ENCODE measurements at regions not wholly inside any gene's neighbourhood (a gene's known extent, or its start where the extent isn't known, plus 50 kb on each side); places are given as distances from the start of the nearest gene placed in this dataset.

DNA sequence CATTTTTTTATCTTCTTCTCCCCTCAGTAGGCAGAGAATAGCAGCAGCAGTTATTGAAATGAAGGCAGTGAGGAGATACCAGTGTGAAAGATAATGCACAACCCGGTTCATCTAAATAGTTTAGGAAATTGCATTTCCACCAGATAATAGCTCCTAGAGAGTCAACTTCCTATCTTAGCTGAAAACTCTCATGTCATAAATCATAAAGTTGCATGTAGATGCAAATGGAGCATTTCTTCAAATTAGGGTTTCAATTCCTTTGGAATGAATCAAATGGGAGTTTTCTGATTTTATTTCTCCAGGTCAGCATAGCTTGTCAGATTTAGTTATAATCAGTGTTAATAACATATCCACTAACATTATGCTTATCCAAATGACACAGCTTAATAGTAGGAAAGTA, 335.3 kb downstream of the CNTNAP4 start:
- DNase-seq (no peak), ATAC-seq (no peak)
- no peaks in the 10 kb centered on the region for H3K27me3 Mint-ChIP-seq (ENCODE audit: low read depth)
- CTCF ChIA-PET: no interaction called here
- POLR2A ChIA-PET: no interaction called here
- H3K4me1 Mint-ChIP-seq (ENCODE audit: low read depth): no peaks in the 10 kb centered on the region
- H3K36me3 Mint-ChIP-seq (ENCODE audit: low read depth): no peaks in the 10 kb centered on the region
- no peak overlapping the region for H3K27ac Mint-ChIP-seq
- peaks cover 3% of the 10 kb centered on the region for H3K9me3 Mint-ChIP-seq (ENCODE audit: insufficient read depth)
- no peak overlapping the region for H3K4me3 Mint-ChIP-seq

GRCh38 chr16:76614269-76614668, 337.1 kb downstream of the CNTNAP4 start:
- CTCF ChIA-PET: no interaction called here
- ATAC-seq: no peak

GRCh38 chr16:76622876-76623275, 345.7 kb downstream of the CNTNAP4 start:
- POLR2A ChIA-PET: no interaction called here
- Mint-ChIP-seq H3K27me3 (ENCODE audit: low read depth) (no peaks in the 10 kb centered on the region), H3K4me1 (ENCODE audit: low read depth) (no peaks in the 10 kb centered on the region), H3K27ac (no peak overlapping the region), H3K4me3 (no peak overlapping the region), H3K36me3 (ENCODE audit: low read depth) (no peaks in the 10 kb centered on the region), H3K9me3 (ENCODE audit: insufficient read depth) (no peaks in the 10 kb centered on the region)
- ATAC-seq (no peak), DNase-seq (no peak)
- CTCF ChIA-PET: no interaction called here

More at GRCh38 chr16:76614269-76614668, 337.1 kb downstream of the CNTNAP4 start:
- Mint-ChIP-seq H3K27ac (no peak overlapping the region), H3K36me3 (ENCODE audit: low read depth) (no peaks in the 10 kb centered on the region), H3K4me1 (ENCODE audit: low read depth) (no peaks in the 10 kb centered on the region), H3K27me3 (ENCODE audit: low read depth) (no peaks in the 10 kb centered on the region), H3K4me3 (no peak overlapping the region), H3K9me3 (ENCODE audit: insufficient read depth) (peaks cover 3% of the 10 kb centered on the region)
- POLR2A ChIA-PET: no interaction called here
- DNase-seq: no peak

- Mint-ChIP-seq H3K36me3 (ENCODE audit: low read depth) (no peaks in the 10 kb centered on the region), H3K9me3 (ENCODE audit: insufficient read depth) (peaks cover 18% of the 10 kb centered on the region), H3K27ac (no peak overlapping the region), H3K4me1 (ENCODE audit: low read depth) (no peaks in the 10 kb centered on the region), H3K27me3 (ENCODE audit: low read depth) (no peaks in the 10 kb centered on the region), H3K4me3 (no peak overlapping the region)
- ChIA-PET CTCF (no interaction called here), POLR2A (no interaction called here)
- DNase-seq (no peak), ATAC-seq (no peak)
Observed at GRCh38 chr16:76634847-76635697, 357.9 kb downstream of the CNTNAP4 start.

DNA sequence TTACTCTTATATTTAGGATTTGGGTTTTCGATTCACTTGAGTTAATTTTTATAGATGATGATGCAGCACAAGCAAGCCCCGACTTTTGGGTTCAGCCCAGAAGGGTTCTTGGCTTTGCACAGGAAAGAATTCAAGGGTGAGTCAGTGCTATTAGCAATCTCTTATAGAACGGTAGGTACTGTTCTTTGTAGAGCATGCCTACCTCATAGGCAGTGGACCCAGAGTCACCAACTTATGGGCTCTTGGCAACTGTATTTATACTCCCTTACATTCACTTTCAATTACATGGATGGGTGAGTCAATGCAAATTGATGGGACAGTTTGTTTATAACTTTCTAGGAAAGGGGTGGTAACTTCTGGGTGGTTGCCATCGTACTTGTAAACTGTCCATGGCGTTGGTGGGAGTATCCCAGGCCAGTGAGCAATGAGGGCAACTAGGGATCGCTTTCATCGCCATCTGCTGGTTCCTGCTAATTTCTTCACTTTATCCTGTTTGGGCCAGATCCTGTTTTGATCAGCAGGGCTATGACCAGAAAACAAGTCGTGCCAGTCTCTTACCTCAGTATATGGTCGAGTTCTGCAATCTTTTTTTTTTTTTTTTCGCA, 362.6 kb downstream of the CNTNAP4 start:
- POLR2A ChIA-PET: no interaction called here
- peaks cover 8% of the 10 kb centered on the region for H3K9me3 Mint-ChIP-seq (ENCODE audit: insufficient read depth)
- H3K36me3 Mint-ChIP-seq (ENCODE audit: low read depth): no peaks in the 10 kb centered on the region
- CTCF ChIA-PET: no interaction called here
- ATAC-seq: no peak
- no peaks in the 10 kb centered on the region for H3K27me3 Mint-ChIP-seq (ENCODE audit: low read depth)
- no peak for DNase-seq
- no peaks in the 10 kb centered on the region for H3K4me1 Mint-ChIP-seq (ENCODE audit: low read depth)
- H3K27ac Mint-ChIP-seq: no peak overlapping the region
- H3K4me3 Mint-ChIP-seq: no peak overlapping the region

GRCh38 chr16:76650582-76650981, 373.4 kb downstream of the CNTNAP4 start:
- CTCF ChIA-PET: no interaction called here
- no peak for ATAC-seq

DNA sequence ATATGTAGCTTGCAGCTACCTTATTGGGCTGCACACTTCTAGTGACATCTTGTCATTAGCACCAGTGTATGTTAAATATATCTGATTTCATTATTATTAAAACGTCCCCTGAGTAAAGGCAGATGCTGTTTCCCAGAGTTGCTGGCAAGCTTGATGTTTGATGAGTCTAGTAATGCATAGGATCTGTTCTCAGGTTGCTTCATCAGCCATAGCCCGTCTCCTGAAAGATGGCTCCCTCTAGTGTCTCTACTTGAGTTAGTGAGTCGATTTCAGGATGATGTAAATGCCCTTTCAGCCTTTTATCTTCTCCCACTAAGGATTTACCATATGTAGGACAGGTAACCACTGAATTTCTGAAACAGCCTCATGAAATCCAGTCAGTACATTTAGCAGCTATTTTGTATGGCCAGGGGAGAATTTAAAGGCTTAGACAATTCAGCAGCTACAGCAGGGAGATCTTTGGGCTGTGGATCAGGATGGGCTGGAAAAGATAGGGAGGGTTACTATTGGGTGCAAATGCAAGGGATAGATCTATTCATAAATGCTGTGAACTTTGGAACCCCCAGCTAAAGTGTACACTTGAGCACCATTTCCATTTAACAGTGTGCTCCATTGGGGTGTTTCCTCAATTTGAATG, 376.3 kb downstream of the CNTNAP4 start:
- Mint-ChIP-seq H3K9me3 (ENCODE audit: insufficient read depth) (no peaks in the 10 kb centered on the region), H3K27ac (no peak overlapping the region), H3K4me1 (ENCODE audit: low read depth) (no peaks in the 10 kb centered on the region), H3K4me3 (no peak overlapping the region), H3K27me3 (ENCODE audit: low read depth) (no peaks in the 10 kb centered on the region), H3K36me3 (ENCODE audit: low read depth) (no peaks in the 10 kb centered on the region)
- ChIA-PET POLR2A (no interaction called here), CTCF (interaction anchor here (1.0 kb wide), 1 partner anchor 14 kb away, joined by 3 read pairs; no protein-coding TSS in a partner anchor)
- no peak for DNase-seq
- no peak for ATAC-seq

More at GRCh38 chr16:76650582-76650981, 373.4 kb downstream of the CNTNAP4 start:
- no peak for DNase-seq
- Mint-ChIP-seq H3K4me3 (no peak overlapping the region), H3K36me3 (ENCODE audit: low read depth) (no peaks in the 10 kb centered on the region), H3K9me3 (ENCODE audit: insufficient read depth) (no peaks in the 10 kb centered on the region), H3K27me3 (ENCODE audit: low read depth) (no peaks in the 10 kb centered on the region), H3K27ac (no peak overlapping the region), H3K4me1 (ENCODE audit: low read depth) (no peaks in the 10 kb centered on the region)
- POLR2A ChIA-PET: no interaction called here

DNA sequence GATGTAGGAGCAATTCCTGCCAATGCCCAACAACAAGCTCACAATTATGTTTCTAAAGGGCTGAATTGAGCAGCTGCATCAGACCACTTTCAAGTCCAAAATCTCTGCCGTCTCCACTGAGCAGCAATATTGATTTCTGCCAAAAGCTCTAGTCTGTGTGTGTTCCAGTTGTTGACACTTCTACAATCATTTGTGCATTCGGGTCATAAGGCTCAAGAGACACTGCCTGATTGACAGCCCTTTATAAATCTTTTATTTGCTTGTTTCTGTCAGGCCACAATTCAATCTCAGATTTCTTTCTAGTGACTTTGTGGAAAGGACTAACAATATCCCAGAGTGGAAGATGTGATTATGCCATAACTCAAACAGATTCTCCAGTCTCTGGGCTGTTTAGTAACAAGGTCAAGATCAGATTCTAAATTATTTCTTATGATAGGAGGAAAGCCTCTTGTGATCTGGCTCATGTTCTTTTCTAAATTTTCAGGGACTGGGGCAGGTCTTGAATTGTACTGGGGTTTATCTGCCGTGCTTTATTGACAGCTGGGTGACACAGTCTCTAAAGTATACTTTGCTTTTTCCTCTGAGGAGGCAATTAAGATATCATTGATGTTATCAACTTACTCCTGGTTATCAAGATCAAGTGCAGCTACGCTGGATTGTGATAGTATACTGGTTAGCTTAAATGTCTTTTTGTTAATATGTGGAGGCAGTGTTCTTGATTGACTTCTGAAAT, 377.1 kb downstream of the CNTNAP4 start:
- no peaks in the 10 kb centered on the region for H3K4me1 Mint-ChIP-seq (ENCODE audit: low read depth)
- no peaks in the 10 kb centered on the region for H3K27me3 Mint-ChIP-seq (ENCODE audit: low read depth)
- H3K9me3 Mint-ChIP-seq (ENCODE audit: insufficient read depth): no peaks in the 10 kb centered on the region
- ChIA-PET CTCF (no interaction called here), POLR2A (no interaction called here)
- no peak for DNase-seq
- H3K27ac Mint-ChIP-seq: no peak overlapping the region
- H3K4me3 Mint-ChIP-seq: no peak overlapping the region
- no peak for ATAC-seq
- no peaks in the 10 kb centered on the region for H3K36me3 Mint-ChIP-seq (ENCODE audit: low read depth)

GRCh38 chr16:76656994-76657393, 379.8 kb downstream of the CNTNAP4 start:
- CTCF ChIA-PET: no interaction called here
- ATAC-seq: no peak

GRCh38 chr16:76661691-76662235, 384.6 kb downstream of the CNTNAP4 start:
- H3K27me3 Mint-ChIP-seq (ENCODE audit: low read depth): no peaks in the 10 kb centered on the region
- no peak for ATAC-seq
- ChIA-PET CTCF (no interaction called here), POLR2A (no interaction called here)
- DNase-seq: no peak
- no peaks in the 10 kb centered on the region for H3K4me1 Mint-ChIP-seq (ENCODE audit: low read depth)
- no peak overlapping the region for H3K4me3 Mint-ChIP-seq
- H3K36me3 Mint-ChIP-seq (ENCODE audit: low read depth): no peaks in the 10 kb centered on the region
- no peaks in the 10 kb centered on the region for H3K9me3 Mint-ChIP-seq (ENCODE audit: insufficient read depth)
- H3K27ac Mint-ChIP-seq: no peak overlapping the region

More at GRCh38 chr16:76656994-76657393, 379.8 kb downstream of the CNTNAP4 start:
- no peak overlapping the region for H3K4me3 Mint-ChIP-seq
- DNase-seq: no peak
- H3K4me1 Mint-ChIP-seq (ENCODE audit: low read depth): no peaks in the 10 kb centered on the region
- no peaks in the 10 kb centered on the region for H3K9me3 Mint-ChIP-seq (ENCODE audit: insufficient read depth)
- POLR2A ChIA-PET: no interaction called here
- H3K36me3 Mint-ChIP-seq (ENCODE audit: low read depth): no peaks in the 10 kb centered on the region
- H3K27me3 Mint-ChIP-seq (ENCODE audit: low read depth): no peaks in the 10 kb centered on the region
- no peak overlapping the region for H3K27ac Mint-ChIP-seq

- Mint-ChIP-seq H3K4me1 (ENCODE audit: low read depth) (no peaks in the 10 kb centered on the region), H3K36me3 (ENCODE audit: low read depth) (no peaks in the 10 kb centered on the region), H3K27me3 (ENCODE audit: low read depth) (no peaks in the 10 kb centered on the region), H3K4me3 (no peak overlapping the region), H3K27ac (no peak overlapping the region), H3K9me3 (ENCODE audit: insufficient read depth) (no peaks in the 10 kb centered on the region)
- ATAC-seq (no peak), DNase-seq (no peak)
- CTCF ChIA-PET: no interaction called here
- POLR2A ChIA-PET: no interaction called here
Observed at GRCh38 chr16:76665571-76666275, 388.5 kb downstream of the CNTNAP4 start.
